ENCODE measurements at regions not wholly inside any gene's neighbourhood (a gene's known extent, or its start where the extent isn't known, plus 50 kb on each side); places are given as distances from the start of the nearest gene placed in this dataset.

DNA sequence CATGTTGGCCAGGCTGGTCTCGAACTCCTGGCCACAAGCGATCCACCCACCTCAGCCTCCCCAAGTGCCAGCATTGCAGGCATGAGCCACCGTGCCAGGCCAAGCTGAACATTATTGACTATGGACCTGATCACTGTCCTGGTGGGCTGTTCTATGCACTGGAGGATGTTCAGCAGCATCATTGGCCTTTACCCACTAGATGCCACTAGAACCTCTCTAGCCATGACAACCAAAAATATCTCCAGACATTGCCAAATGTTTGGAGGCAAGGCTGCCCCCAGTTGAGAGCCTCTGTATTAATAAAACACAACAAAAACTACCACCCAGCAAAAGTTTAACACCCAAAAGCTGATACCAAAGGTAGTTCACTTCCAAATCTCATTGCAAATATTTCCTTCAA, 110.8 kb upstream of the SOD1 start:
- no peak for DNase-seq
- Histone ChIP-seq H3K9me3 (no peaks in the 10 kb centered on the region), H3K4me3 (no peak overlapping the region), H3K36me3 (no peaks in the 10 kb centered on the region), H3K27me3 (ENCODE audit: low read depth) (no peaks in the 10 kb centered on the region), H3K27ac (no peak overlapping the region), H3K4me1 (no peaks in the 10 kb centered on the region)
- no peak for TF ChIP-seq CTCF (IDR thresholded peaks at IDR 0.05)
- intact Hi-C loops (cut with DNase I) = no loop called here
- no peak for ATAC-seq

- no peak for ATAC-seq
- no peak for TF ChIP-seq CTCF (IDR thresholded peaks at IDR 0.05)
- no peak overlapping the region for H3K4me3 ChIP-seq
- no peaks in the 10 kb centered on the region for H3K36me3 ChIP-seq
- intact Hi-C loops (cut with DNase I) = no loop called here
- DNase-seq = no peak
- H3K27me3 ChIP-seq (ENCODE audit: low read depth) = no peaks in the 10 kb centered on the region
- no peaks in the 10 kb centered on the region for H3K9me3 ChIP-seq
- H3K4me1 ChIP-seq = no peaks in the 10 kb centered on the region
- H3K27ac ChIP-seq = no peak overlapping the region
Measured at GRCh38 chr21:31546443-31547170, 112.9 kb upstream of the SOD1 start.

- Histone ChIP-seq H3K4me3 (no peak overlapping the region), H3K27me3 (ENCODE audit: low read depth) (no peaks in the 10 kb centered on the region), H3K36me3 (no peaks in the 10 kb centered on the region), H3K4me1 (no peaks in the 10 kb centered on the region), H3K9me3 (no peaks in the 10 kb centered on the region), H3K27ac (no peak overlapping the region)
- ATAC-seq = no peak
- DNase-seq = no peak
- no peak for TF ChIP-seq CTCF (IDR thresholded peaks at IDR 0.05)
- intact Hi-C loops (cut with DNase I) = no loop called here
Measured at GRCh38 chr21:31545036-31545435, 114.5 kb upstream of the SOD1 start.

DNA sequence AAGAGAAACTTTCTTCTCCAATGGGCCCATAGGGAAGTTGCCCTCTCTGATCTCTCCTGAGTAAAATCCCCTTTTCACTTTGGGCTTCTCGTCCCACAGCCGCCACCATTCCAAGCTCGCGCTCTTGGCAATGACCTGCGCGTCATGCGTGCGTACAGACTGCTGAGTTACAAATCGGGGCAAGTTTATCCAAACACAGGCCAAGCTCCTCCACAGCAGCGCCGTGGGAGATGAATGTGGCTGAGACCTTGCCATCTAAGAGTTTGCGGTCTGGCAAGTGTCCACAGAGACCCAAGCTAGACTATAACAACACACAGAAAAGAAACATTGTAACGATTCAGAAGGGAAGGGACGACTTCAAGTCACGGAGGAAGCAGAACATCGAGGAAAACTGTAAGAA, 116.3 kb upstream of the SOD1 start:
- ATAC-seq (peak in 1 of 2 donors; percentile 70), DNase-seq (no peak)
- no peak for TF ChIP-seq CTCF (IDR thresholded peaks at IDR 0.05)
- H3K27me3 ChIP-seq (ENCODE audit: low read depth) = no peaks in the 10 kb centered on the region
- H3K36me3 ChIP-seq = no peaks in the 10 kb centered on the region
- H3K27ac ChIP-seq = no peak overlapping the region
- no peak overlapping the region for H3K4me3 ChIP-seq
- H3K9me3 ChIP-seq = no peaks in the 10 kb centered on the region
- intact Hi-C loops (cut with DNase I) = no loop called here
- no peaks in the 10 kb centered on the region for H3K4me1 ChIP-seq

DNA sequence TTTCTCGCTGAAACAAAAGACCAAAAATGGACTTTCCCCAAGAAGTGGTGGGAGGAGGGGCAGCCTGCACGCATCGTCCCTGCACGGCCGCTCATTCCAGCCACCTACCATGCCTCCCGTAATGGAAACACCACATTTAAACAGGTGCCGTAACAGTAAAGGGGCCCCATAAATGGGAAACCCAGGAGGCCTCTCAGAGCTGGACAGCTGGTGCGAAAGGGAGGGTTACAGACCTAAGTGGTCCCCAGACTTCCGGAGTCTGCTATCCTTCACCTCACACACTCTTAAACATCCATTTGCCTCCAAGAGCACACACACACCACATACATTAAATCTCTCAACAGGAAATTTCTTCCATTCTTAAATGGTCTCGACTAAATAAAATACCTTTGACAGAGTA, 120.7 kb upstream of the SOD1 start:
- DNase-seq (no peak), ATAC-seq (no peak)
- Histone ChIP-seq H3K36me3 (no peaks in the 10 kb centered on the region), H3K9me3 (no peaks in the 10 kb centered on the region), H3K27me3 (ENCODE audit: low read depth) (no peaks in the 10 kb centered on the region), H3K4me1 (no peaks in the 10 kb centered on the region), H3K4me3 (no peak overlapping the region), H3K27ac (no peak overlapping the region)
- intact Hi-C loops (cut with DNase I) = no loop called here
- no peak for TF ChIP-seq CTCF (IDR thresholded peaks at IDR 0.05)
